Activated CD4-positive, alpha-beta T cell treated with anti-CD3 and anti-CD28 coated beads for 36 hours (primary cell): ENCODE measurements at regions not wholly inside any gene's neighbourhood (a gene's known extent, or its start where the extent isn't known, plus 50 kb on each side); places are given as distances from the start of the nearest gene placed in this dataset.
"Not testable (repeated sequence)": the region's sequence is repeated elsewhere in the genome, so short reads cannot be mapped to it uniquely, and the experiment has no call there.

ENCODE experiments used
- ATAC-seq: fragments of 200-7000 bp; cut with Tn5 transposase; one replicate; pipeline ENCODE4 v1.10.0; 2021; ENCODE audit warnings: mild to moderate bottlenecking, moderate library complexity
- CTCF ChIA-PET: fragments of 350-600 bp; sonication (Branson Sonifier 250); formaldehyde crosslinking; loops from one replicate; lab custom pipeline; 2021; ENCODE audit warnings: antibody characterized with exemption; lab: Charles Lee
- POLR2A ChIA-PET: fragments of 350-600 bp; sonication (Branson Sonifier 250); formaldehyde crosslinking; loops from one replicate; lab custom pipeline; 2021; ENCODE audit warnings: antibody characterized with exemption, inconsistent platforms; lab: Charles Lee
- DNase-seq: peaks from one replicate; pipeline ENCODE4 v3.0.0-alpha.2; 2020
- H3K27ac Mint-ChIP-seq: one replicate; pipeline ENCODE4 v1.8.0; 2021; ENCODE audit warnings: mixed read lengths
- H3K27me3 Mint-ChIP-seq: one replicate; pipeline ENCODE4 v1.8.0; 2021; ENCODE audit warnings: mixed read lengths
- H3K36me3 Mint-ChIP-seq: one replicate; pipeline ENCODE4 v1.8.0; 2021; ENCODE audit warnings: low read depth, mixed read lengths
- H3K4me1 Mint-ChIP-seq: one replicate; pipeline ENCODE4 v1.8.0; 2021; ENCODE audit warnings: mixed read lengths
- H3K4me3 Mint-ChIP-seq: one replicate; pipeline ENCODE4 v1.8.0; 2021; ENCODE audit warnings: mild to moderate bottlenecking, moderate library complexity, mixed read lengths
- H3K9me3 Mint-ChIP-seq: one replicate; pipeline ENCODE4 v1.8.0; 2021; ENCODE audit warnings: low read depth, mixed read lengths
- intact Hi-C, 2 experiments: fragments of 100-400 bp; cut with DNase I in 1 of 2; cut with micrococcal nuclease in 1 of 2; formaldehyde crosslinking; loops; one replicate each; pipeline versions ENCODE4 v1.14.2 to v1.15.1; 2022 to 2024; cut with DNase I, micrococcal nuclease

DNA sequence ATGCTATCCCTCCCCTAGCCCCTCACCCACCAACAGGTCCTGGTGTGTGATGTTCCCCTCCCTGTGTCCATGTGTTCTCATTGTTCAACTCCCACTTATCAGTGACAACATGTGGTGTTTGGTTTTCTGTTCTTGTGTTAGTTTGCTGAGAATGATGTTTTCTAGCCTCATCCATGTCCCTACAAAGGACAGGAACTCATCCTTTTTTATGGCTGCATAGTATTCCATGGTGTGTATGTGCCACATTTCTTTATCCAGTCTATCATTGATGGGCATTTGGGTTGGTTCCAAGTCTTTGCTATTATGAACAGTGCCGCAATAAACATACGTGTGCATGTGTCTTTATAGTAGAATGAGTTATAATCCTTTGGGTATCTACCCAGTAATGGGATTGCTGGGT, 120.4 kb upstream of the PODXL start:
- H3K9me3 Mint-ChIP-seq, POLR2A ChIA-PET, intact Hi-C loops, CTCF ChIA-PET, H3K27ac Mint-ChIP-seq, H3K4me3 Mint-ChIP-seq, ATAC-seq, DNase-seq, H3K36me3 Mint-ChIP-seq, H3K4me1 Mint-ChIP-seq: not testable (repeated sequence)
- peaks cover 17% of the 10 kb centered on the region for H3K27me3 Mint-ChIP-seq

DNA sequence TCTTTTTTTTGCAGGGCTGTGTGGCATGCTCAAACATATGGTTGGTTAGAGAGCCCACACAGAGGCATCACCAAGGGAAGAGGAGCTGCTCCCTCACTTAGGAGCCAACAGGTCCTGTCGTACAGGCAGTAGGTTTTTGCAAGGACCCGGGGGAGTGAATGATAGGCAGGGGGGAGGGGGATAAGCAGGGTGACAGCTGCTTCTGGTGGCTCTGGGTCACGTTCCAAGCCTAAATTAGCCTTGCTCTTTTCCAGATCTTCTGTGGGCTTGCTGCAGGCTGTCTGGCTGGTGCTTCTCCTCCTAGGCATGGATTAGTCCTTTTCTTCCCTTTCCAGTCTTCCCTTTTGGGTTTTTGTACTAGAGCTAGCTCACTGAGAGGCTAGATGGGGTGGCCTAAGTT, 117.7 kb upstream of the PODXL start:
- no peaks in the 10 kb centered on the region for H3K9me3 Mint-ChIP-seq
- H3K4me3 Mint-ChIP-seq = no peak overlapping the region
- H3K36me3 Mint-ChIP-seq = no peaks in the 10 kb centered on the region
- ATAC-seq (no peak), DNase-seq (no peak)
- ChIA-PET CTCF (no interaction called here), POLR2A (no interaction called here)
- intact Hi-C loops = no loop called here
- no peak overlapping the region for H3K27ac Mint-ChIP-seq
- peaks cover 21% of the 10 kb centered on the region for H3K27me3 Mint-ChIP-seq
- no peaks in the 10 kb centered on the region for H3K4me1 Mint-ChIP-seq

DNA sequence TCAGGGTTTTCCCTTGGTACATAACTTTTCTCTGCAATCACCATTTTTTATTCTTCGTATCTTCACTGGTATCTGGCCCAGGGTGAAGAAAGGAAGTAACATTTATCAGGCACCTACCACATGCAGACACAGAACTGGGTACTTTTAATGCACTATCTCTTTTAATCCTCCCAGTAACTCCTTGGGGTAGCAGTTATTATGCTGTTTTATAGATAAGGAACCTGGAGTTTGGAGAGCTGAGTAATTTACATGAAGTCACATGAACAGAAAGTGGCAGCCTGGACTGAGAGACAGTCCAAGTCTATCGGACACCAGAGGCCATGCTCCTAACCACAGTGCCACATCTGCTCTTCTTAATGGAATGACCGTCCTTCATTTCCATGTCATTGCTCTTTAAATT, 117.1 kb upstream of the PODXL start:
- Mint-ChIP-seq H3K4me1 (no peaks in the 10 kb centered on the region), H3K36me3 (no peaks in the 10 kb centered on the region), H3K4me3 (no peak overlapping the region), H3K27me3 (peaks cover 18% of the 10 kb centered on the region), H3K27ac (no peak overlapping the region), H3K9me3 (no peaks in the 10 kb centered on the region)
- intact Hi-C loops = no loop called here
- no peak for ATAC-seq
- DNase-seq = no peak
- ChIA-PET POLR2A (no interaction called here), CTCF (interaction anchor here (0.7 kb wide), 1 partner anchor 1122 kb away, joined by 3 read pairs; no protein-coding TSS in a partner anchor)

DNA sequence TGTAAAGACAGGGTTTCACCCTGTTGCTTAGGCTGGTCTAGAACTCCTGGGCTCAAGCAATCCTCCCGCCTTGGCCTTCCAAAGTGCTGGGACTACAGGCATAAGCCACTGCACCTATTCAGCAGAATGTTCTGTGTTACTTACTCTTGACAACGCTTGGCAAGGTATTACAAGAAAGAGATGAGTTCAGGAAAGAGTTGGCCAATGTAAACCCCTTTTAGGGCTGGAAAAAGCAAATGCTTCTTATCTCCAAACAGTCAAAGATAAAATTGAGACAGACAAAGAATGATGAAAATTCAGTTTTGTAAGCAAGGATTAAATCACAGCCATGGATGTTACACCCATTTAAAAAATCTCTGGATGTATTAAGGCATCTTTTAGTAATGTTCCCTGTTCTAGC, 114.0 kb upstream of the PODXL start:
- Mint-ChIP-seq H3K4me3 (no peak overlapping the region), H3K27me3 (peaks cover 19% of the 10 kb centered on the region), H3K36me3 (no peaks in the 10 kb centered on the region), H3K9me3 (no peaks in the 10 kb centered on the region), H3K4me1 (no peaks in the 10 kb centered on the region), H3K27ac (no peak overlapping the region)
- ATAC-seq (no peak), DNase-seq (no peak)
- ChIA-PET CTCF (no interaction called here), POLR2A (no interaction called here)
- intact Hi-C loops = no loop called here

DNA sequence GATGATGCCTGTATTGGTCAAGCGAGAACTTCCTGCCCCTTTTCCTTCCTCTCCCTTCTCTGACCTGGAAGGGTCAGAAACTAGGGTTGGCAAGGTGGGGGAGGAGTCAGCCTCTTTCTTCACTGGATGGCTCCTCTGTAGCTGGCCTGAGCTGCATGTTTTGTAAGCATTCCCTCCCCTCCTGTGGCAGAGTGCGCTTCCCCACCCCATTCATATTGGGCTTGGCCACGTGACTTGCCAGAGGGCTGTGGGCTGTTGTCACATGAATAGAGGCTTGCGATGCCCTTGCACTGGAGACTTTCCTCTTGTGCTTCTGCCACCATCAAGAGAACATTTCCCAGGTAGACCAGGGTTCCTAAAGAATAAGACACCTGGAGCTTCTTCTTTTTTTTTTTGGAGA, 111.3 kb upstream of the PODXL start:
- Mint-ChIP-seq H3K27ac (no peak overlapping the region), H3K27me3 (peaks cover 14% of the 10 kb centered on the region), H3K36me3 (no peaks in the 10 kb centered on the region), H3K9me3 (no peaks in the 10 kb centered on the region), H3K4me3 (no peak overlapping the region), H3K4me1 (no peaks in the 10 kb centered on the region)
- ATAC-seq = no peak
- intact Hi-C loops = no loop called here
- no peak for DNase-seq
- ChIA-PET CTCF (no interaction called here), POLR2A (no interaction called here)

DNA sequence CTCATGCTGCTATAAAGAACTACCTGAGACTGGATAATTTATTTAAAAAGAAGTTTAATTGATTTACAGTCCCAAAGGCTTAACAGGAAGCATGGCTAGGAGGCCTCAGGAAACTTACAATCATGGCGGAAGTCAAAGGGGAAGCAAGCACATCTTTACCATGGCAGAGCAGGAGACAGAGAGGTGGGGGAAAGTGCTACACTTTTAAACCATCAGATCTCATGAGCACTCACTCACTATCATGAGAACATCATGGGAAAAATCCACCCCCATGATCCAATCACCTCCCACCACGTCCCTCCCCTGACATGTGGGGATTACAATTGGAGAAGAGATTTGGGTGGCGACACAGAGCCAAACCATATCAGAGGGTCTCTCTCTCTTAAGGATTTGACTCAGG, 108.6 kb upstream of the PODXL start:
- no peak for ATAC-seq
- Mint-ChIP-seq H3K4me1 (no peaks in the 10 kb centered on the region), H3K9me3 (no peaks in the 10 kb centered on the region), H3K27me3 (peaks cover 10% of the 10 kb centered on the region), H3K27ac (no peak overlapping the region), H3K36me3 (no peaks in the 10 kb centered on the region), H3K4me3 (no peak overlapping the region)
- intact Hi-C loops = no loop called here
- no peak for DNase-seq
- ChIA-PET POLR2A (no interaction called here), CTCF (interaction anchor here (0.5 to 0.6 kb wide), 2 partner anchors 112 to 205 kb away, joined by 3 read pairs; no protein-coding TSS in a partner anchor)

DNA sequence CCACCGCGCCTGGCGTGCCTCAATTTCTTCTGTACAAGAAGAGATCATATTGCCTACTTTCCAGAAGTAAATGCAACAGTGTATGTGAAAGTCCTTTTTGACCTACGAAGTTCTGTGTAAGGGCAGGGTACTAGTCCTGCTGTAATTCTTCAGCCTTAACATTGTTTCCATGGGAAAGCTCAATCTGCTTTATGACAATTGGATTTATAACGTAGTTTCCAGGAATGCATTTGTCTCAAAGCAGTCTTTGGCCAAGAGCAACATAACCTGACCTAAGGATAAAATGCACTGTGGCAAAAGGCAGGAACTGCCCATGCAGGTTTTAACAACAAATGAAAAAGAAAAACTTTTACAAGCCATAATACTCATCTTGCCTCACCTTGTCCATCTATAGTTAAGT, 108.1 kb upstream of the PODXL start:
- no peak overlapping the region for H3K27ac Mint-ChIP-seq
- CTCF ChIA-PET = interaction anchor here (0.6 kb wide), 1 partner anchor 111 kb away, joined by 3 read pairs; no protein-coding TSS in a partner anchor

DNA sequence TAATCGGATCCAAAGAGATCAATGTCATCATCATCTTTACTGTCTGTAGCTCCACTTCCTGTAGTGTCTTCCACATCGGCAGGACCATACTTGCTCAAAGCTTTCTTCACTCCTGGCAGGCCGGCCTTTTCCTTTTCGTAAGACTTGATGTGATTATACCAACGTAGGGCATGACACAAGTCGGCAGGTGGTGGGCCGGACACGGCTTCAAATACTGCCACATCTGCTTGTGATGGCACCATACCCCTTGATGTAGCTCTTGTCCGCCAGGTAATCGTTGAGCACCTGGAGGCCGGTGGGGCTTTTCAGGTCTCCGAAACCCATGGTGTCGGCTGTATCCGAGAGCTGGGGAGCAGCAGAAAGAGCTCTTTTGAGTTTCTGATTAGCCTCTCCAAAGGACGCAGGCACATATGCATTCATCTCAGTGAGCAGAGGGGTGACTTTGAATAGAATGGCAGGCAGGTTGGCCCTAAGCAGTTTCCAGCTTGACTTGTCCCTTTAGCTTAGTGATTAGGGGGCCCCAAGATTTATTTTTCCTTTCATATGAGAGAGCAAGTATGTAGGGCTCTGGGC, 106.0 kb upstream of the PODXL start:
- POLR2A ChIA-PET, intact Hi-C loops, DNase-seq, H3K4me3 Mint-ChIP-seq, H3K27ac Mint-ChIP-seq, ATAC-seq, H3K36me3 Mint-ChIP-seq, CTCF ChIA-PET, H3K27me3 Mint-ChIP-seq, H3K9me3 Mint-ChIP-seq, H3K4me1 Mint-ChIP-seq: not testable (repeated sequence)

More for the DNA sequence above, 108.1 kb upstream of the PODXL start:
- Mint-ChIP-seq H3K27me3 (peaks cover 7% of the 10 kb centered on the region), H3K36me3 (no peaks in the 10 kb centered on the region), H3K4me3 (no peak overlapping the region), H3K4me1 (no peaks in the 10 kb centered on the region), H3K9me3 (no peaks in the 10 kb centered on the region)
- intact Hi-C loops = no loop called here
- ATAC-seq (no peak), DNase-seq (no peak)
- POLR2A ChIA-PET = no interaction called here

DNA sequence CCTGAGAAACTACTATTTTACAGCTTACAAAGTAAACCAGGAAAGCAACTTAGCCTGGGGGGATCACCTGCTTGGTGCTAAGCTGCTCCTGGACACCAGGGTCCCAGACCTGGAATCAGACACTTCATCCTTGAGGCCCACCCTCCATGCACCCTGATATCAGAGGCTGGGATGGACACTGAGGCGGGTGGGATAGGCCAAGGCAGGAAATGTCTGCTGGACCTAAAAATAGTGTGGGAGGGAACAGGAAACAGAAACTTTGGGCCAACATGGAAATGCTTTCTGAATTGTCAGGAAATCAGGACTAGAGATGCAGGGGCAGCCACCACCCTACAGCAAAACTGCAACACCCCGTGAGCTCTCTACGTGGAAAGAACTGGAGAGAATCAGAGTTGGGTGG, 101.5 kb upstream of the PODXL start:
- POLR2A ChIA-PET = no interaction called here
- intact Hi-C loops = loop anchor here in 1 of 2 experiments (10.0 kb wide), 1 partner anchor 113 kb away; no protein-coding TSS in a partner anchor
- ATAC-seq (no peak), DNase-seq (no peak)
- Mint-ChIP-seq H3K36me3 (no peaks in the 10 kb centered on the region), H3K4me3 (no peak overlapping the region), H3K9me3 (no peaks in the 10 kb centered on the region), H3K4me1 (no peaks in the 10 kb centered on the region), H3K27me3 (peaks cover 8% of the 10 kb centered on the region), H3K27ac (no peak overlapping the region)
- CTCF ChIA-PET = interaction anchor here (0.7 kb wide), 1 partner anchor 150 kb away, joined by 3 read pairs; no protein-coding TSS in a partner anchor

DNA sequence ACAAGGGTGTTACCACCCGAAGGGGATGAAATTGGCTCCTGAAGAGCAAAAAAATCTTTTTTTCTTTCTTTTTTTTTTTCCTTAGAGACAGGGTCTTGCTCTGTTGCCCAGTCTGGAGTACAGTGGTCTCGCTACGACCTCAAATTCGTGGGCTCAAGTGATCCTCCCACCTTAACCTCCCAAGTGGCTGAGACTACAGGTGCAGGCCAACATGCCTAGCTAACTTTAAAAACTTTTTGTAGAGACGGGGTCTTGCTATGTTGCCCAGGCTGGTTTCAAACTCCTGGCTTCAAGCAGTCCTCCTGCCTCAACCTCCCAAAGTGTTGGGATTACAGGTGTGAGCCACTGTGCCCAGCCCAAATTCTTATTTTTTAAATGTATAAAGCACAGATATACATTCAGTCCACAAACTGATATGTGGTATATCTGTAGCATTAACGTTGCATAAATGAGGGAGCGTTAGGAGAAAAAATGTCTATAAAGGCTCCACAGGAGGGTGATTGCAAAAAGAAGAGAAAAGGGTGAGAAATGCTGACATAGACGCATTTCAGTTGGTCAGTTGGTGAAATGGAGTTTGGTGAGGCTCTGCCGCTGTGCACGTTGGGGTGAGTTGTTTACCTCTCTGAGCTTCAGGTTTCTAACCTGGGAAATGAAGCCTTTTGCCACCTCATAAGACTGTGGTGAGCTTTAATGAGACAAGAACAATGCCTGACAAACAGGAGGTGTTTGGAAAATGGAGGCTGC, 100.7 kb upstream of the PODXL start:
- intact Hi-C loops = loop anchor here in 1 of 2 experiments (10.0 kb wide), 1 partner anchor 112 kb away; no protein-coding TSS in a partner anchor
- ChIA-PET CTCF (interaction anchor here (0.7 to 3.2 kb wide), 2 partner anchors 149 to 150 kb away, joined by 3 to 19 read pairs; no protein-coding TSS in a partner anchor), POLR2A (no interaction called here)
- ATAC-seq (no peak), DNase-seq (no peak)
- no peaks in the 10 kb centered on the region for H3K36me3 Mint-ChIP-seq
- no peak overlapping the region for H3K27ac Mint-ChIP-seq
- H3K9me3 Mint-ChIP-seq = no peaks in the 10 kb centered on the region
- no peaks in the 10 kb centered on the region for H3K4me1 Mint-ChIP-seq
- peaks cover 8% of the 10 kb centered on the region for H3K27me3 Mint-ChIP-seq
- no peak overlapping the region for H3K4me3 Mint-ChIP-seq

DNA sequence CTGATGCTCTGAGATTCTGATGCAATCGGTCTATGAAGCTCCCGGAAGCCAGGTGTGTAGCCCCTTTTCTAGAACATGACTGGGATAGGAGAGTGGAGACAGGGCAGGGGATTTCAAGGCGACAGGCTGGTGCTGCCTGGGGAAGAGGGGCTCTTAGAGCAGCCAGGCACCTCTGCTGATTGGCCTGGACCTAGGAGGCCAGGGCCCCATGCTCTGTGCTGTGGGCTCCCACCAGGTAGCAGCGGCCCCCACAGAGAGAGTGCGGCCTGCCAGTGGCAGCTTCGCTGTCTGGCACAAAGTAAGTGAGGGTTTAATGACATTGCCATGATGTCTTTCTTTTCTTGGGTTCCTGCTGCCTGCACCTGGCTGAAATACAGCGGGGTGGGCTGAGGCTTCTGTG, 99.4 kb upstream of the PODXL start:
- ChIA-PET CTCF (interaction anchor here (0.6 to 3.2 kb wide), 10 partner anchors 27 to 1057 kb away, joined by 3 to 19 read pairs (median 4); no protein-coding TSS in a partner anchor), POLR2A (interaction anchor here (0.7 kb wide), 1 partner anchor 150 kb away, joined by 3 read pairs; no protein-coding TSS in a partner anchor)
- no peak for DNase-seq
- no peaks in the 10 kb centered on the region for H3K9me3 Mint-ChIP-seq
- H3K27ac Mint-ChIP-seq = no peak overlapping the region
- H3K27me3 Mint-ChIP-seq = peaks cover 8% of the 10 kb centered on the region
- no peaks in the 10 kb centered on the region for H3K4me1 Mint-ChIP-seq
- H3K4me3 Mint-ChIP-seq = no peak overlapping the region
- ATAC-seq = no peak
- H3K36me3 Mint-ChIP-seq = no peaks in the 10 kb centered on the region
- intact Hi-C loops = loop anchor here in 1 of 2 experiments (10.0 kb wide), 1 partner anchor 111 kb away; no protein-coding TSS in a partner anchor
